Transverse colon (tissue), 4 donors: ENCODE measurements at regions not wholly inside any gene's neighbourhood (a gene's known extent, or its start where the extent isn't known, plus 50 kb on each side); places are given as distances from the start of the nearest gene placed in this dataset.

Experiments used
- CTCF ChIP-seq, 5 experiments: fragments of 200-600 bp in 3 of 5; fragments of 450-650 bp in 2 of 5; sonication (generic) in 3 of 5; IDR thresholded peaks; 1 replicate in 2 of 5; 2 replicates in 3 of 5; pipeline ENCODE4 v1.5.1; 2016 to 2017; ENCODE audit warnings: antibody characterized with exemption in 5 of 5, inconsistent platforms in 3 of 5, mild to moderate bottlenecking in 2 of 5, moderate library complexity in 1 of 5
- POLR2A ChIP-seq: fragments of 450-650 bp; IDR thresholded peaks from one replicate; pipeline ENCODE4 v1.6.1; 2016; ENCODE audit warnings: antibody characterized with exemption, mild to moderate bottlenecking, moderate library complexity
- POLR2AphosphoS5 ChIP-seq, 3 donors: sonication (generic); formaldehyde crosslinking; IDR thresholded peaks; one replicate each; pipeline ENCODE4 v1.6.1; 2016; ENCODE audit warnings: antibody characterized with exemption in 3 of 3

GRCh38 chr16:27685807-27686206 is 135.9 kb downstream of the KATNIP start:
- TF ChIP-seq CTCF (IDR thresholded peaks at IDR 0.05) (no peak), POLR2A (no peak), POLR2AphosphoS5 (IDR thresholded peaks at IDR 0.05) (no peak)
